ENCODE measurements at regions not wholly inside any gene's neighbourhood (a gene's known extent, or its start where the extent isn't known, plus 50 kb on each side); places are given as distances from the start of the nearest gene placed in this dataset.

GRCh38 chr1:201713086-201713810, 115.7 kb upstream of the IPO9 start:
- TF ChIP-seq CTCF (IDR thresholded peaks at IDR 0.05) (no peak), EZH2 (IDR thresholded peaks at IDR 0.05) (no peak)
